ENCODE measurements at regions not wholly inside any gene's neighbourhood (a gene's known extent, or its start where the extent isn't known, plus 50 kb on each side); places are given as distances from the start of the nearest gene placed in this dataset.

GRCh38 chr7:91798425-91798824 lies 82.1 kb downstream of the MTERF1 start:
- intact Hi-C loops (cut with DNase I; ENCODE audit: low total_unique reads) = no loop called here
- Histone ChIP-seq H3K27ac (no peak overlapping the region), H3K4me3 (no peak overlapping the region), H3K4me1 (no peaks in the 10 kb centered on the region), H3K36me3 (ENCODE audit: low read depth, missing control alignments) (no peaks in the 10 kb centered on the region), H3K9me3 (no peaks in the 10 kb centered on the region), H3K27me3 (no peaks in the 10 kb centered on the region)
- 92% methylated on average over 3 of the region's 3 CpGs for WGBS, 2 donors
- no peak for DNase-seq
- TF ChIP-seq CTCF (IDR thresholded peaks at IDR 0.05) (no peak), POLR2A (IDR thresholded peaks at IDR 0.05) (no peak)

- Histone ChIP-seq H3K27ac (no peak overlapping the region), H3K4me3 (no peak overlapping the region), H3K27me3 (no peaks in the 10 kb centered on the region), H3K36me3 (ENCODE audit: low read depth, missing control alignments) (no peaks in the 10 kb centered on the region), H3K4me1 (no peaks in the 10 kb centered on the region), H3K9me3 (no peaks in the 10 kb centered on the region)
- 87 to 90% methylated on average over 5 to 9 of the region's 9 CpGs for WGBS, 2 donors
- TF ChIP-seq CTCF (IDR thresholded peaks at IDR 0.05) (no peak), POLR2A (IDR thresholded peaks at IDR 0.05) (no peak)
- intact Hi-C loops (cut with DNase I; ENCODE audit: low total_unique reads) = no loop called here
- DNase-seq = no peak
Measured at GRCh38 chr7:91800389-91800788, 80.1 kb downstream of the MTERF1 start.

GRCh38 chr7:91801331-91801983 lies 79.0 kb downstream of the MTERF1 start:
- no peaks in the 10 kb centered on the region for H3K4me1 ChIP-seq
- intact Hi-C loops (cut with DNase I; ENCODE audit: low total_unique reads) = no loop called here
- no peaks in the 10 kb centered on the region for H3K9me3 ChIP-seq
- 80 to 98% methylated on average over 1 to 5 of the region's 5 CpGs for WGBS, 2 donors
- no peaks in the 10 kb centered on the region for H3K27me3 ChIP-seq
- no peak overlapping the region for H3K4me3 ChIP-seq
- H3K36me3 ChIP-seq (ENCODE audit: low read depth, missing control alignments) = no peaks in the 10 kb centered on the region
- TF ChIP-seq POLR2A (IDR thresholded peaks at IDR 0.05) = no peak
- no peak for TF ChIP-seq CTCF (IDR thresholded peaks at IDR 0.05)
- H3K27ac ChIP-seq = no peak overlapping the region
- no peak for DNase-seq

GRCh38 chr7:91811236-91811635 lies 69.3 kb downstream of the MTERF1 start:
- Histone ChIP-seq H3K36me3 (ENCODE audit: low read depth, missing control alignments) (no peaks in the 10 kb centered on the region), H3K27ac (no peak overlapping the region), H3K4me3 (no peak overlapping the region), H3K27me3 (no peaks in the 10 kb centered on the region), H3K9me3 (no peaks in the 10 kb centered on the region), H3K4me1 (no peaks in the 10 kb centered on the region)
- TF ChIP-seq POLR2A (IDR thresholded peaks at IDR 0.05) = no peak
- no peak for TF ChIP-seq CTCF (IDR thresholded peaks at IDR 0.05)
- intact Hi-C loops (cut with DNase I; ENCODE audit: low total_unique reads) = no loop called here
- no peak for DNase-seq
- 29 to 52% methylated on average over 3 of the region's 3 CpGs for WGBS, 2 donors

GRCh38 chr7:91811641-91812040 lies 68.9 kb downstream of the MTERF1 start:
- Histone ChIP-seq H3K9me3 (no peaks in the 10 kb centered on the region), H3K27me3 (no peaks in the 10 kb centered on the region), H3K27ac (no peak overlapping the region), H3K4me1 (no peaks in the 10 kb centered on the region), H3K36me3 (ENCODE audit: low read depth, missing control alignments) (no peaks in the 10 kb centered on the region), H3K4me3 (no peak overlapping the region)
- intact Hi-C loops (cut with DNase I; ENCODE audit: low total_unique reads) = no loop called here
- no peak for TF ChIP-seq POLR2A (IDR thresholded peaks at IDR 0.05)
- TF ChIP-seq CTCF (IDR thresholded peaks at IDR 0.05) = no peak
- WGBS, 2 donors = 81 to 85% methylated on average over 2 of the region's 2 CpGs
- no peak for DNase-seq
